Hepatocyte (in vitro differentiated cells): ENCODE measurements at regions not wholly inside any gene's neighbourhood (a gene's known extent, or its start where the extent isn't known, plus 50 kb on each side); places are given as distances from the start of the nearest gene placed in this dataset.

ENCODE experiments used
- EZH2 ChIP-seq: fragments of 200-600 bp; sonication (generic); IDR thresholded peaks from 2 replicates; pipeline ENCODE4 v1.6.1; 2016; ENCODE audit warnings: antibody characterized with exemption, mild to moderate bottlenecking, borderline replicate concordance
- EZH2phosphoT487 ChIP-seq: fragments of 200-600 bp; sonication (generic); IDR thresholded peaks from one replicate; pipeline ENCODE4 v1.6.1; 2018; ENCODE audit warnings: antibody characterized with exemption, mild to moderate bottlenecking, low read depth, moderate library complexity; ENCODE audit not compliant: unreplicated experiment, severe bottlenecking
- TF ChIP-seq, protein P1 (sequence below): fragments of 200-600 bp; sonication (generic); IDR thresholded peaks from 2 replicates; pipeline ENCODE4 v1.5.1; 2016; ENCODE audit warnings: antibody characterized with exemption, mild to moderate bottlenecking; ENCODE audit not compliant: poor library complexity

DNA sequence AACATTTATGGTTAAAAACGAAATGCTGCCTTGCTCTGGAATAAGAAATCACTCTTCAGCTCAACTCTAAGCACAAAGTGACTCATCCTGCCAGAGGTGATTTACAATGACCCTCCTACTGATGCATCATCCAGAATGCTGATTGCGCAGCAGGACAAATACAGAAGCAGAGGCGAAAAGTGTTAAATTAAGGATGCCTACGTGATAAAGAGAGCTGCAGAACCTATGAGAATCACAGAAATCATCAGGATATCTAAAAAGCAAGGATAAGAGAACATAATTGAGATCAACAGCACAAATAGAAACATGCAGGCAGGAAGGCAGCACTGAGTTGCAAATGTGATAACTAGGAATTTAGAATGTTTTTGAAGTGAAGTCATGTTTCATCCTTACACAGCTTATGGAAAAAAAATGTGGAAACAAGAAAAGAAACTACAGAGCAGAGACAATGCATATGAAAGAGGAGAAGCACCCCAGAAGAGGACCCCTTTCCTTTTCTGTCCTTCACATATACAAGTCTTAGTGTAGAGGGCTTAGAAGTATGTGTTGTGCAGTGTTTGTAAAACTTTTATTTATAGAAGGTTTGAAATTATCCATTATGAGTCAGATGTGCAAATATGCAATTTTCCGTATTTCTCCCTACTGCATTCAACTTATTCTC is 188.4 kb downstream of the SLC7A11 start:
- TF ChIP-seq, protein P1, sequence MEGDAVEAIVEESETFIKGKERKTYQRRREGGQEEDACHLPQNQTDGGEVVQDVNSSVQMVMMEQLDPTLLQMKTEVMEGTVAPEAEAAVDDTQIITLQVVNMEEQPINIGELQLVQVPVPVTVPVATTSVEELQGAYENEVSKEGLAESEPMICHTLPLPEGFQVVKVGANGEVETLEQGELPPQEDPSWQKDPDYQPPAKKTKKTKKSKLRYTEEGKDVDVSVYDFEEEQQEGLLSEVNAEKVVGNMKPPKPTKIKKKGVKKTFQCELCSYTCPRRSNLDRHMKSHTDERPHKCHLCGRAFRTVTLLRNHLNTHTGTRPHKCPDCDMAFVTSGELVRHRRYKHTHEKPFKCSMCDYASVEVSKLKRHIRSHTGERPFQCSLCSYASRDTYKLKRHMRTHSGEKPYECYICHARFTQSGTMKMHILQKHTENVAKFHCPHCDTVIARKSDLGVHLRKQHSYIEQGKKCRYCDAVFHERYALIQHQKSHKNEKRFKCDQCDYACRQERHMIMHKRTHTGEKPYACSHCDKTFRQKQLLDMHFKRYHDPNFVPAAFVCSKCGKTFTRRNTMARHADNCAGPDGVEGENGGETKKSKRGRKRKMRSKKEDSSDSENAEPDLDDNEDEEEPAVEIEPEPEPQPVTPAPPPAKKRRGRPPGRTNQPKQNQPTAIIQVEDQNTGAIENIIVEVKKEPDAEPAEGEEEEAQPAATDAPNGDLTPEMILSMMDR = no peak
- TF ChIP-seq EZH2phosphoT487 (no peak), EZH2 (no peak)
